Fibroblast of skin of abdomen (primary cell): ENCODE measurements at regions not wholly inside any gene's neighbourhood (a gene's known extent, or its start where the extent isn't known, plus 50 kb on each side); places are given as distances from the start of the nearest gene placed in this dataset.

Experiments
- DNase-seq: peaks from one replicate; pipeline ENCODE4 v3.0.0-alpha.2; 2013

GRCh38 chr1:228898582-228898992, 163.3 kb downstream of the RHOU start:
- DNase-seq, result no peak

GRCh38 chr1:228899421-228899956, 164.2 kb downstream of the RHOU start:
- no peak for DNase-seq

DNA sequence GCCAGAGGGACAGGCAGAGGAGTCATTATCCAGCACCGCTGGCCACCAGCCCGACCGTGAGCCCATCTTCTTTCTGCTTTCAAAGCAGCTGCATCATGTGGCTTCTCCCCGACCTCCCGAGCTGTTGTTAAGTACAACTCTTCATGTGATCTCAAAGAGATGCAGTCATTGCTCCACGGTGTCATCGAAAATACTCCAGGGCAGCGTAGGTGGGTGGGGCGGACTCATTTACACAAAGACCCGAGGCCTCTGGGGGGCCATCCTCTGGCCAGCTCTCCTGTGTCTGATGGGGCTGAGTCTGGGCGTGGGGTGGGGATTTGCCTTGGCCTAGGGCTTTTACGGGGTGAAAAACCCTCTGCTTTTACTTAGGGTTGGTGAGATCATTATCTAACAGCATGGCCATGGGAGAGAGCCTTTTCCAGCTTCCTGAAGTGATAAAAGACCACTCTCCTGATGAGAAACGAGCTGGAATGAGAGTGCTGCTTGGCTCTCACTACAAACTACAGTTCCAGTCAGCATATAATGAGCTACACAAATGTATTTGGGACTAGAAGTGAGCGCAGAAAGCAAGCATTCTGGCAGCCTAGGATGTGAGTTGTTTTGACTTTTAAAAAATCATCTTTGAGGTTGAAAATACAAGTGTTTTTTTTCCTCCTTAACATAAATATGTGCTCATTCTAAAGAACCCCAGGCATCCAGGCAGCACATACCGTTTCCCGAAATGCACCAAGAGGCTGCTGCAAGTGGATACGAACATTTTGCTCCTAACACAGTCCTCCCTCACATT, 165.0 kb downstream of the RHOU start:
- DNase-seq, result peak; percentile 26

DNA sequence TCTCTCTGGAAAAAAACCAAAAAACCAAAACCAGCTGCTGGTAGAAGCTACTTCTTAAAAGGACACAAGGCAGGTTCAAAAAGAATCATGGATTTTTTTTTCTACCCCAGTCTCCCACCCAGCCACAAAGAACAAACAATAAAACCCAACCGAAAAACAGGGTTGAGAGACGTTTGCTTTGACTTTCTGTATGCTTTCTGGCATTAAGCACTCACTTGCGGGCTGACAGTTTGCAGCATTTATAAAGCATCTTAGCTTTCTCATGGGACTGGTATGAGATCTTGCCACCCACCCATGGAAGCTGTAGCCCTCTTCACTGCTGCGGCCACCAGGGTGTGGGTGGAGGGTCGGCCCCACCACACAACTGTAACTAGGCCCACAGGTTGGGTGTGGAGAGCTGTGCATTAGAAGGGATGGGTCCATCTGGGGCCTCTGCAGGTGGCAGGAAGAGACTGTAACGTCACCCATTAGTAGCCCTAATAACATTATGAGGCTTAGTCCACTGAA, 165.7 kb downstream of the RHOU start:
- DNase-seq, result no peak

DNA sequence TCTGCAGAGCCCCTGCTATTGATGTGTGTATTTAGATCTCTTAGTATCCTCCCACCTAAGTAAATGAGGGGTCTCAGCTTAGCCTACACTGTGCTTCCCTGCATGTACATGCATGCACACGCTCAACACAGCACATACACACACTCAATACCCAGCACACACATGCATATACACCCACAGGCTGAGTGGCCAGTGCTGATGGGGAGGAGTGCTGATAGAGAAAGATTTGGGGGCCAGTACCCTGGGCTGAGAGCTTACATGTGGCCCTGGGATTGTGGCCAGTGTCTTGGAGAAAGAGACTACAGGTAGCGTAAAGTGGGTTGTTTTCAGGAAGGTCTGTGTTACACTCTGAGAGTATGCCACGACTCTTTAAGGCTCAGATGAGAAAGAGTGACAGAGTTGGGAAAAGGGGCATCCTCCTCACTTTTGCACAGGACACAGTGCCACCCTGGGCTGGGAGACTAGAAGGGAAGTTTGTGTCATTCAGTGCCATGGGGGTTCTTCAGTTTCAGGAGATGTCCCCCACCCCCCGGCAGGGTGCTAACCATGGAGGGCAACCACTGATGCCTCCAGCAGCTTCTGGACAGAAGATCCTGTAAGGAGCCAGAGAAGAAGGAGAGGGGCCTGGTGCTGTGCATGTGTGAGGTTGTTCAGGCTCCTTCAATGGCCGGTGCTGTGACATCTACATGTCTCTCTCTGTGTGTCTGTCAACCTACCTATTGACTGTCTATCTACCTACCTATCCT, 166.8 kb downstream of the RHOU start:
- no peak for DNase-seq

DNA sequence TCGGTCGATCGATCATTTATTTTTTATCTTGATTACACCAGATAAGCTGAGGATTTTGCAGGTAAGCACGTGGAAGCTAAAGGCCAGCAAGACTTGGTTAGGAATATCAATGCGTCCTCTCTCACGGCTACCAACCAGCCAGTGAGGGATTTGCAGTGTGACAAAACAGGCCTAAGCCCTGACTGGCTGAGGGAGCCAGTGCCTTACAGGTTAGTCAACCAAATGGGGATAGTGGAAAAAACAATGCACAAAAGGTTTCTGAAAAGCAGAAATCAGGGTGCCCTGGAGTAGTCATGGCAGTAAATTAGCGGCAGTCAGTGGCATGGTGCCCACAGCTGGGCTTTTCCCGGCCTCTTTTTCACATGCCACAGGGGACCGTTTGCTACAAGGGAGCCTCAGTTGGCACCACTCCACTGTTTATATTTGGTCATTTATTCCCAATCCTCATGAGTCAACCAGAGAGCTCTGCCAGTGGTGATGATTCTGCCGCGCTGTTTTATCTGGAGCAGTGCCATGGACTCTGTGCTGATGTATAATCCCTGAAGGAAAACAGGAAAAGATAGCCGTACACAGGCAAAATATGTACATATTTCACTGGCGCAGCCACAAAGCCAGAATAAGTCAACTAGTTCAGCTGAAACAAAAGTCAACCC, 167.6 kb downstream of the RHOU start:
- peak; percentile 99 for DNase-seq

- DNase-seq, result no peak
These were observed 168.3 kb downstream of the RHOU start for GRCh38 chr1:228903434-228904071.

DNA sequence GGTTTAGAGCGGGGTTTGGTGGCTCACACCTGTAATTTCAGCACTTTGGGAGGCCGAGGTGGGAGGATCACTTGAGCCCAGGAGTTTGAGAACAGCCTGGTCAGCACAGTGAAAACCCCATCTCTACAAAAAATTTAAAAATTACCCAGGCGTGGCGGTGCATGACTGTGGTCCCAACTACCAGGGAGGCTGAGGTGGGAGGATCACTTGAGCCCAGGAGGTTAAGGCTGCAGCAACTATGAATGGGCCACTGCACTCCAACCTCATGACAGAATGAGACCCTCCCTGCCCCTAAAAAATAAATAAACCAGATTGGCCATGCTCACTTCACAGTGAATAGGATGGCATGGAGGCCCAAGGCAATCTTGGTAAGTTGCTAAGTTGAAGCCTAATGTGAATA, 168.9 kb downstream of the RHOU start:
- DNase-seq, result no peak

DNA sequence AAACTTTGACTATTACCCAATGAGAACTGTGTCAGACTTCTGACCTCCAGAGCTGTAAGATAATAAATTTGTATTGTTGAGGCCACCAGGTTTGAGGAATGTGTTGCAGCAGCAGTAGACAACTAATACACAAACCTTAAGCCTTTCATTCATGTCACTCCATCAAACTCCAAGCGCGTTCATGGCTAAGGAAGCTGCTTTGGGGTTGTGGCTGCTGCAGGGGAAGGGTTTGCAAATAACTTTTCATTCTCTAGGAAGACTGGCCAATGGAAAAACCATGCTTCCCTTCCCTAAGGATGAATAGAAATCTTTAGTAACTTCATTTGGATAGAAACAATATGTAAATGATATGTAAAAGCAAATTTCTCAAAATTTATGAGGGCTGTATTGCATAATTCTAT, 170.4 kb downstream of the RHOU start:
- peak; percentile 64 for DNase-seq

DNA sequence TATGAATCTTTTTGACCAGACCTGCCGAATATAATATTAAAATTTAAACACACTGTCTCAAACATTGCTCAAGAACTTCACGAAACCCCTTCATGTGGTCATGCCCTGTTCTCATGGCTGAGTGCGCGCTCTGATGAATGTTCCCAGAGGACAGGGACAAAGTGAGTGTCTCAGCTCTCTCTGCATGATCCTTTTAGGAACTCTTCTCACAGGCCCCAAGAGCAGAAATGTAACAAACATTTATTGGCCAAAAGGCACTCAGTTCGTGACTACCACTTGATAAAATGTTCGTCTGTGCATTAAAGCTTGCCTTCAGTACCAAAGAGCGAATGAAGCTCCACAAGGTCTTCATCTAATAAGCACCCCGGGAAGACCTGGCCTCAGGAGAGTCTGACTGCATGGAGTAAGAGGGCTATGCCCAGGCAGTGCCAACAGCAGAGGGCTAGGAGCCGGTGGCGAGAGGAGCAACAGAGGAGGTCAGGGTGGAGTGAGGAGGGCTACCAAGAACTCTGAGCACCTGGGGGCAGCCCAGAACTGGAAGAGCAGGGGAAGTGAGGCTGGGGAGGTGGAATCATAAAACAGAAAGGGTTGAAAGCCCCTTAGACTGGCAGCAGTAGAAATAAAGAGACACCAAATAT, 171.1 kb downstream of the RHOU start:
- DNase-seq, result no peak

GRCh38 chr1:228911225-228912210, 176.2 kb downstream of the RHOU start:
- no peak for DNase-seq

DNA sequence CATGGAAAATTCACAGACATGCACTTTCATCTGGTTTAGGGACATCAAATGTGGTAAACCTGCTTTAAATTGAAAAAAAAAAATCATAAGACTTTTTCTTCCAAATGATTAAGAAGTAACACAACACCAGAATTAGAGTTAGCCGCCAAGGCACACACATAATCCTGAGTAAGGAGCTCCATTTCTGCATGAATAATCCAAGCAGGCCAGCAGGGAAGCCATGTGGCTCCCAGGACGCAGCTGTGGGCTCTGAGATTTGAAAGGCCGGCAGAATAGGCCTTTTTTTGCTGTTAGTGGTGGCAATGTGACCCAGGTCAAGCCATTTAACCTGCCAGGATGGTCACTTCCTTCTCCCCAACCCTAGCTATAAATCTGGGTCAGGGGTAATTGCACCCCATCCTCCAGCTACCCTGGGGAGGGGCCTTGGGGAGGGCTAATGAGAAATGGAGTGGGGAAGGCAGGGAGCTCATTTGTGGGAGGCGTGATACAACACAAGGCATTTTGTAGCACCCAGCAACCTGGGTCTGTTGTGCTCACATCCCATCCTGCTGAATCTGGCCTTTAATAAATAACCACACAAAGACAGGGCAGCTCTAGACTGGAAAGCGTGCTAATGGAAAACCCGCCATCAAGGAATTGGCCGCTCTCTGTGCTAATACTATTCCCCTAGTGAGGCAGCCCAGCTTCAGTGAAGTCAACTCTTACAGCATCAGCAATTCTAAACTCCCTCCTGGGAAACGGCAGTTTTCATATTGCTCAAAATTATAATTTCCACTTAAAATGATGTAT, 178.5 kb downstream of the RHOU start:
- no peak for DNase-seq

- DNase-seq, result no peak
These were observed 179.4 kb downstream of the RHOU start for GRCh38 chr1:228914700-228915099.

DNA sequence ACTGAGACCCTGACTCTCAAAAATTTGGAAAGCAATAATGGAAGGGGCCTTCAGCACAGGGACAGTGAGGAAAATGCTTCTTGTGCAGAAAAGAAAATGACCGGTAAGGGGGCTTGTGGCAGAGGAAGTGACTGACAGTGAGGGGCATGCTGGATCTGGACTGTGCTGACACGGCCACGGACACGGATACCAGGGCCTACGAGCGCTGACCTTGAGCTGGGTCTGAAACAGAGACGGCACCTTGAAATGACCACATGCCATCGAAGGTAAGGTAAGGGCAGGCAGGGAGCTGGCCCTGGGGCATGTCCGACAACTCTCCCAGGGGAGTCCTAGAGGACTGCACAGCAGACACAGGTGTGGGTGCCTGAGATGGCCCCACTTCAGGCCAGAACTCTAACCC, 182.1 kb downstream of the RHOU start:
- DNase-seq, result no peak

DNA sequence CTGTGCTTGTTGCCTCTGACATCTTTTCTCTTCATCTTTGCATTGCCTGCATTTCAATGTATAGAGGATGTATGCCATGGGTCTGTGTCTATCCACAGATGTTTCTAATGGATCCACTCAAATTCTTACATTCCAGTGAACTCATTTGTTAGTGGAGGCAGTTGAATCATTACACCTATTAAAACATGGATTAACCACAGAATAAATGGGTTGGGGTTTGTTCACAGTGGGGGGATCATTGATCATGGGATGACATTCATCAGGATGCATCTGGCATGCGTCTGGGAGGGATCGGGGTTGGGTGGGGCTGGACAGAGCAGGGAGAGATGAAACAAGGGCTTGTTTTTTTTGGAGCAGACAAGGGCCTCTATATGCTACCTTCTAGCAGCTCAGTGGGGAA, 182.5 kb downstream of the RHOU start:
- DNase-seq, result peak; percentile 89

DNA sequence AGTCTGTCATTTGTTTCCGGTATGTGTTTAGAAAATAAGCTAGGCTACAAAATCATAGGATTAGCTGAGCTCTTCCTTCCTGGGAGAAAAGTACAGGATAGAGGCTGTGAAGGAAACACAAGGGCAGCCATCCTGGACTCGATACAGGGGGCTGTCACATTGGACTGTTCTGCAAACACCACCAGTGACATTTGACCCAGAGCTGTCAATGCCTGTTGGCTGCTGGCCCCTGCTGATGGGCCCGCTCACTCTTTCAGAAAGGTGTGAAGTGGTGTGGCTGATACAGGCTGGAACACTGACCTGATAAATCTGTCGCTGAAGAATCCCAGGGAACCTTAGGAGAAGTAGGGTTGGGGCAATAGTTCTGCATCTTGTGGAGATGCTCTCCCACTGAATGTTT, 183.1 kb downstream of the RHOU start:
- DNase-seq, result no peak

DNA sequence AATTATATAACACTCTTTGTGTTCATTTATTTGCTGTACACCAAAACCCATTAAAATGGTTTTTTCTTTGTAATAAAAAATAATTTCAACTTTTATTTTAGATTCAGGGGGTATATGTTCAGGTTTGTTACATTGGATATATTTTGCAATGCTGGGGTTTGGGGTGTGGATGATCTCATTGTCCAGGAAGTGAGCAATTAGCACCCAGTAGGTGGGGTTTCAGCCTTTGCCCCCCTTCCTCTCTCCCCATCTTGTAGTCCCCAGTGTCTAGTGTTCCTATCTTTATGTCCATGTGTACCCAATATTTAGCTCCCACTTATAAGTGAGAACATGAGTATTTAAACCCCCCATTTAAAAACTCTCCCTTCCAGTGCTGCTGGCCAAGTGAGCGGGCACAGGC, 184.6 kb downstream of the RHOU start:
- DNase-seq, result no peak

DNA sequence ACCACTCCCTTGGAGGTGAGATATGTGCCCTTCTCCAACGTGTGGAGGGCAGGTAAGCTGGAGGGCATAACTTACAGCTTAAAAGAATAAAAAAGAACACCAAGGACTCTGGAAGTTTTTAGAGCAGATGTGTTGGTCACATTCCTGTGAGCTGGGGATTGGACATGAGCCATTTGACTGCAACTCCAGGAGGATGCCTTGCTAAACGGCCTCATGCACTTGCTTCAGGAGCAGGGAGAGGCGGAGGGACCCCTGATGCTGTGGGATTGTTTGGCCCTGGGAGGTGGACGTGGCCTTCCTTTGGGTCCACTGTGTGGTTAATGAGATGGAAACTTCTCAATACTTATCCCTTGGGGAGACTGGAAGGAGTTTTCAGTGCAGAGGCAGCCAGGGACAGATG, 185.6 kb downstream of the RHOU start:
- peak; percentile 67 for DNase-seq

DNA sequence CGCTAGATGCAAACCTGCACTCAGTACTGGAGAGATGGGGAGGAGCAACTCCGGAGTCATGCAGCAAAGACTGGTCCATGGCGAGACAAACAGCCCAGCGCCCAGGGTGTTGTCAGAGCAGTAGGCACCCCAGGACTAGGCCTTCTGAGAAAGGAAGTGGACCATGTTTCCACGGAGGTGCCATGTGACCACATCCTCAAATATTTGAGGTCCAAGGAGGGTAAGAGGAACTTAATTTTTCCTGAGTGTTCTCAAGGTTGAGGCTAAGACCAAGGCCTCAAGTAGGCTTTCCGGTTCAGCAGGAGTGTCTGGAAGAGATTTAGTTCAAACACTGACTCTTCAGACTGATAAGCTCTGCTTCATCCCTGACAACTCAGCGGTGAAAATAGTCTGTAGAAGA, 186.2 kb downstream of the RHOU start:
- DNase-seq, result no peak
